Left renal pelvis (tissue), 4 donors: ENCODE measurements at regions not wholly inside any gene's neighbourhood (a gene's known extent, or its start where the extent isn't known, plus 50 kb on each side); places are given as distances from the start of the nearest gene placed in this dataset.
A peak's percentile ranks its signal among the peaks of the same experiment; 100 is the strongest.

Source experiments
- DNase-seq, 4 donors: peaks; one replicate each; pipeline ENCODE4 v3.0.0-alpha.2; 2013; ENCODE audit warnings: low read depth in 4 of 4, low spot score in 3 of 4

DNA sequence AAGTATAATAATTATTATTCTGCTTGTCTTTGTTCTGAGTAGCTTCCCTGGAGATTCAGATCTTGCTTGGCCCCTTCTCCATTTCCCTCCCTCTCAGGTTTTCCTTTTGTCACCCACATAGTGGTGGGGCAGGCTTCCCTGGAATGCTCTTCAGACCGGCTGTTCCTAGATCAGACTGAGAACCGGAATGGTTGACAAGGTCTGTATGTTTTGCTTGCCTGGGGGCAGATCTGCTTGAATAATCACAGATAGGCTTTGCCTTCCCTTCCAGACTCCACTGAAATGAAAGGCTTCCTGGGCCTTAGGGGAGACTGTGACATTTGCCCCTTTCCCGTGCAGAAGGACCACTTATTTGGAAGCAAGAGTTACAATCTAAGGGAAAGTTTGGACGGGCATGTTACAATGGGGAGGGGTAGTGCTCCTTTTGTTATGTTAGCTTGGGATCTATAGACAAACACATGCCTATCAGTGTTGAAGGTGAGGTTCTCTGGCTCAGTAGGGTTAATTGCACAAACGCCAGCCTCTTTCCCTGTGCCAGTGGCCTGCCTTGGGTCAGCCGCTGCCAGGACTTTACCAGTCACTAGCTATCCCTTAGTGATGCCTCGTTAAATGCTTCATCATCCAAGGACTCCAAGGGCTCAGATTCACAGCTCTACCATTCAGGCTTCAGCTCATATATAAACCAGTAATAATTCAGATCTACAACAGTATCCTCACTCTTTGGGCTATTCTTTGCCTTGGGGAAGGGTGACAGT lies 178.6 kb downstream of the SNAPC1 start:
- peak in 1 of 4 donors; percentile 26 for DNase-seq

DNA sequence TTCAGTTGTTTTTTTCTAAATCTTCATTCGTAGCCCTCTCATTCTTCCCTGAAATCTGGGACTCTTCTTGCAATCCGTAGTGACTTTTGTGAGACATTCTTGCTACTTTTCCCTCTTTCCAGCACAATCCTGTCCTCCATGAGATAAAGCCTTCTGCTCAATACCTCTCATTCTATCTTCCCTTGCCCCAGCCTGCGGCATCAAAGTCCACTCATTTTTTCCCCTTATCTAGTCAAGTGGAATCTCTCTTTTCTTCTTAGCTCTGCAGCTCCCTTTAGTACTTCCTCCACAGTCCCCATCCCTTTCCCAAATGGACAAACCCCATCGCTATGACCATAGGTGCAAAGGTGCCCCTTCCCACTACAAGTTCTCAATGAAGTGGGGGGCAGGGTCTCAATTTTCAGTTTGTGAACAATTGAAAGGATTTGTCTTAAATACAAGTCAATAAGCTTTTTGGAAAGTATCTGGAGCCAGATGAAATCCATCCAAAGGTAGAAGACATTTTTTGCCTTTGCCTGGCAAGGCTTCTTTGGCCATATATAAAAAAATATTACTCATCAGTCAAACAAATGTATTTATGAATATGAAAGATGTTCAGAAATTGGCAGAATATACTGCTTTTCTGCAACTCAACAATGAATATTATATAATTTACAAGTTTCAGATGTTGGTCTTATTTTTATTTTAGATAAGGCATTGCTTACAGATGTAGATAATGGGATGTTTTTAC lies 179.4 kb downstream of the SNAPC1 start:
- no peak for DNase-seq

DNA sequence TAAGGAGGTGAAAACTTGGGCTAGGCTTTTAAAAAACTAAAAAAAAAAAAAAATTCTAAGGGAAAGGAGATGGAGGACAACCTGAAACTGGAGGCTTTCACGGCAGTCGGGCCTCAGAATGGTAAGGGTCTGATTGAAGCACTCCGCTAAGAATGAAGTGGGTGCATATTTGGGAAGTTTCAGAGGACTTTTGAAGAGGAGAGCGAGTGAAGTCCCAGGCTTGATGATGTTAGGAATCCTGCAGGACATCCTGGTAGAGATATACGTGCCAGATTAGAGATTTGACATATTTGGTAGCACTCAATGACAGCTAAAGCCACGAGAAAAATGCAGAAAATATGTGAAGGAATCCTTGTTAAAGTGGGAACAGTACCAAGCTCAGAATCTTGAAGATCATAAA lies 186.2 kb downstream of the SNAPC1 start:
- no peak for DNase-seq

DNA sequence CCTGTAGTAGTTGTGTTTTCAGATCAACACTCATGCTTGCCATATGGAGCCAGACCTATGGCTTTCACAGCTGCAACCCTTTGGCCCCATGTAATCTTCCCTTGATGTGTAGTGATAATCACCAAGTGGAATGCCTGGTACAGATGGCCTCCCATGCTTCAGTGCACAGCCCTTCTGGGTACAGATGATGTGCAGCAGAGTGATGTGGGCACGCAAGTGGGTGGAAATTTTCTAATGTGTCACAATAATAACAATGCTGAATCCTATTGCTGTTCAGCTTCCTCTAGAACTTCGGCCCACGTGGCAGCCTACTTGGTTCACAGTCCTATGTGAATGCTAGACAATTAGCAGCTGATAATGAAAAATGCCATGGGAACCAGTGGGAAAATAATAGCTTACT lies 188.1 kb downstream of the SNAPC1 start:
- no peak for DNase-seq

DNA sequence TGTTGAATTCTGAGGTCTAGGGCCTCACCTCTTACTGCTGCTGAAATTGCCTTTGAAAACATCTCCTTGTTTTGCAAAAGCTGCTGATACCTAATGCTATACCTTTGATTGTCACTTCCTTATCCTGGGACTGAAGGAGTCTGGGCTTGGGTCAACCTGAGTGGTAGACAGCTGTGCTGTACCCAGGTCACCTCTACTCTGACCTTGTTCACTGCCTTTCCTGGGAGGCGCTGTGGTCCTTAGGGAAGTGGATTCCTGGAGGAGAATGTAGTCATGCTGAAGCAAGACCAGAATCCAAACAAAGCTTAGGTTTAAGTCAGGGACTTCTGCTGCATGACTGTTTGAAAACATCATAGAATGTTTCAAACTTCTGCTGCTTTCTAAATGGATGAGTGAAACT lies 191.4 kb downstream of the SNAPC1 start:
- DNase-seq = no peak

DNA sequence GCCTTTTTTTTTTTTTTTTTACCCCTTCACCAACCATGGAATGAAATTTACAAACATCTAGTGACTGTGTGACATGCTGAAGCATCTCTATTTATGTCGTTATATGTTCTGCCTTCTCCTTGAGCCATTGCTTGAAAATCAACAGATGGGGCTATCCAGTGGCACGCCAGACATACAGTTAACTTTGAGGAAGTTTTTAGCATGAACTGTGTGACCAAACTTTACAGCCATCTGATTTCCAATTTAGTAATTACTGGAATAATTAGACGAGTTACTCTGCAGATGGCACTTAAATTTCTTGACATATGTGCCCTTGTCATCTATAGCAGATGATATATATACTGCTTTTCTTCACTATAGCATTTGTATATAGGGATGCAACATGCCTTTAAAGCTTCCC lies 192.1 kb downstream of the SNAPC1 start:
- no peak for DNase-seq

DNA sequence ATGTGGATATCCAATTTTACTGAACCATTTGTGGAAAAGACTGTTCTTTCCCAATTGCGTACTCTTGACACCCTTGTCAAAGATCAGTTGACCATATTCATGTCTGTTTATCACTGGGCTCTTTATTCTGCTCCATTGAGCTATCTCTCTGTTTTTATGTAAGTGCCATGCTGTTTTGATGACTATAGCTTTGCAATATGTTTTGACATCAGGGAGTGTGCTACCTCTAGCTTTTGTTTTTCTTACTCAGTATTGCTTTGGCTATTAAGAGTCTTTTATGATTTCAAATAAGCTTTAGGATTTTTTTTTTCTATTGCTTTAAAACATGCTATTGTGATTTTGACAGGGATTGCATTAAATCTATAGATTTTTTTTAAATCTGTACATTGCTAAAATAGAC lies 194.3 kb downstream of the SNAPC1 start:
- DNase-seq = no peak

DNA sequence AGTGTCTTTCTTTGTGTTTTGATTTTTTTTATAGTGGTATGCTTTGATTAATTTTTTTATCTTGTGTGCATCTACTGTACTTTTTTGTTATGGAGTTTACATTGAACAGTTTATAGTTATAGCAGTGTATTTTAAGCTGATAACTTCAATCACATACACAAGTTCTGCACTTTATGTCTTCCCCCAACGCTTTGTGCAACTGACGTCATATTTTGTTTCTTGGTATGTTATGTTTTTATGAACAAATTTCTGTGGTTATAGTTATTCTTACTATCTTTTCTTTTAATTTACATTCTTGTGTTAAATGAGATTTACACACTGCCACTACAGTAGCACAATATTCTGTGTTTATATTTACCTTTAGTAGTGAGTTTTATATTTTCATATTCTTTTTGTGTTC lies 197.1 kb downstream of the SNAPC1 start:
- DNase-seq = no peak

DNA sequence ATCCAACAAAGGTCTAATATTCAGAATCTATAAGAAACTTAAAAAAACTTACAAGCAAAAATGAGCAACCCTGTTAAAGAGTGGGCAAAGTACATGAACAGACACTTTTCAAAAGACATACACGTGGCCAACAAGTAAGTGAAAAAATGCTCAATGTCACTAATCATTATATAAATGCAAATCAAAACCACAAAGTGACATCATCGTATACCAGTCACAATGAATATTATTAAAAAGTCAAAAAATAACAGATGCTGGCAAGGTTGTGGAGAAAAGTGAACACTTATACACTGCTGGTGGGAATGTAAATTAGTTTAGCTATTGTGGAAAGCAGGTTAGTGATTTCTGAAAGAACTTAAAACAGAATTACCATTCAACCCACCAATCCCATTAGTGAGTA lies 199.1 kb downstream of the SNAPC1 start:
- no peak for DNase-seq

DNA sequence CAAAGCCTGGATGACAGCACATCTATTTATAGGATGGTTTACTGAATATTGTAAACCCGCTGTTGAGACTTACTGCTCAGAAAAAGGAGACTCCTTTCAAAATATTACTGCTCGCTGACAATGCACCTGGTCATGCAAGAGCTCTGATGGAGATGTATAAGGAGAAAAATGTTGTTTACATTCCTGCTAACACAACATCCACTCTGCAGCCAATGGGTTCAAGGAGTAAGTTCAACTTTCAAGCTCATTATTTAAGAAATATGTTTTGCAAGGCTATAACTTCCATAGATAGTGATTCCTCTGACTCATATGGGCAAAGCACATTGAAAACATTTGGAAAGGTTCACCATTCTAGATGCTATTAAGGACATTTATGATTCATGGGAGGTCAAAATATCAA lies 201.7 kb downstream of the SNAPC1 start:
- DNase-seq = no peak

DNA sequence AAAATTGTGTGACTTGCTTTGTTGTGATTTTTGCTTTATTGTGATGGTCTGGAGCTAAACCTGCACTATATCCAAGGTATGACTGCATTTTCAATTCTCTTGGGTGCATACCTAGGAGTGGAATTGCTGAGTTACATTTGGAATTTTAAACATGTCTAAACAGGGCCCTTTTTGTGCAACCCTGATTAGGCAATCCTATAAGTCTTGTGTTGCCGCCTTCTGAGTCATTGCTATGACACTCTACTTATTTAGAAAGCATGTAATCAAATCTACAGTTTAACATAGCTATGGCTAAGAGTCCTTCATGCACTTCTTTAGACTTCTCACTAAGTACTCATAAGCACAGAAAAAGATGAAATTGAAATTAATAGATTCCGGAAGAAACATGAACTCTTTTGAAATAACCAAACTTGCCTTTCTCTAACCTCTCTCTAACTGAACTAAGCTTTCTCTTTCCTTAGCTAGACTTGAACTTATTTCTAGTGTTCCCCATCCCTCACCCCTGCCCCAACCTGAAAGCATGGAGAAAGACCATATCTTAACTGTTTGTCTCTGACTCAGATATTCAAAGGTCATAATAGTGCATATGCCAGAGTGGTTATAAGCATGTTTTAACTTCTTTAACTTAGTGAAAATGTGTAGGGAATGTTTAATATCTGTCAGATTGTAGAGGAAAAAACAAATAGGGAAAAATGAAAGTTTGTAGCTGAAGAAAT lies 203.0 kb downstream of the SNAPC1 start:
- no peak for DNase-seq

DNA sequence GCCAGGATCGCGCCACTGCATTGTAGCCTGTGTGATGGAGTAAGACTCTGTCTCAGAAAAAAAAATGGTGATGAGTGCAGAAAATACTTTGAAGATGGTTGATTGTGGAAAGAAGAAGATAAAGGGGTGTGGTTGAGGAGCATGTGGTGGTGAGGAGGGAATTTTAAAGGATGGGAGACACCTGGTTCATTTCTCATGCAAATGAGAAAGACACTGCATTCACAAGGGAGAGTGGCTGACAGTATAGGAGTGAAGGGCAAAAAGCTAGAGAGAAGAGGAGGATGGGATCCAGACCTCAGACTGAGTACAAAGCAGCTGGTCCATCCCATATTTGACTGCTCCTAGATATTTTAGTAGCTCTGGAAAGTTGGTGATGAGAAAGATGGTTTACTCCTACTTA lies 206.0 kb downstream of the SNAPC1 start:
- no peak for DNase-seq

DNA sequence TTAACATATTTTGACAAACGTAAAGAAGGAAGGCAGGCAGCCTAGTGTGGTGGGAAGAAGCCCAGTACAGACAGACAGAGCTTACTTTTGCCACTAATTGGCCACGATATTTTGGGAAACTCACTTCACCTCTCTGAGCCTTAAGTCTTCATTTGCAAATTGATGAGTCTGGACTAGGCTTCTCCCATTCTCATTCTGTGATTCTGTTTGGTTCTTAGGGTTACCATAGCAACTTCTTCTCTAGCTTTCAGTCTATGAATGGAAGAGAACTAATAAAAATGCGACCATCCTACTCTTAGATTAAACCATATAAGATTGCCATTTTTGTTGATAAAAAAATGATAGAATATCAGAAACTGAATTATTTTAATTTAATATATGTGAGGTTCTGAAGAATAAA lies 210.5 kb downstream of the SNAPC1 start:
- no peak for DNase-seq

DNA sequence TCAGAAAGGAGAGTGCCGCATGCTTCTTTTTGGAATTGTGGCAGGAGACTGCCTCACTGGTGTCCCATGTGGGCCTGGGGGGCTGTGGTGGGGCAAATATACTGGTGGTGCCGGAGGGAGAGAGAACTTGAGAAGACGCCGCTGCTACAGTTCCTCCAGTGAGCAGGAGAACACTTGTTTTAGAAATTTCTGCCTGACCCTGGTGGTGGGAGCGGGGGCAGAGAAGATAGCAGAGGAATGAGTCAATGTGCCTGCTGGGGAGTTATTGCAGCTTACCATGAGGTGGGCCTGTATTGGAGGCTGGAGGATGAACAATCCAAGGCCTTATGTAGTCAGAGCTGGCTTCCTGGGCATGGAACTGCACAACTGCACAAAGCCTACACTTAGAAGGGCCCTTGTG lies 211.8 kb downstream of the SNAPC1 start:
- DNase-seq = no peak

DNA sequence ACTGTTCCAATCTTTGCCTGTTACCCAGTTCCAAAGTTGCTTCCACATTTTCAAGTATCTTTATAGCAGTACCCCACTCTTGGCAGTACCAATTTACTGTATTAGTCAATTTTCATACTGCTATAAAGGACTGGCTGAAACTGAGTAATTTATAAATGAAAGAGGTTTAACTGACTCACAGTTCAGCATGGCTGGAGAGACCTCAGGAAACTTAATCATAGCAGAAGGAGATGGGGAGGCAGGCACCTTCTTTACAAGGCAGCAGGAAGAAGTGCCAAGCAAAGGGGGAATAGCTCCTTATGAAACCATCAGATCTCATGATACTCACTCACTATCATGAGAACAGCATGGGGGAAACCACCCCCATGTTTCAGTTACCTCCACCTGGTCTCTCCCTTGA lies 215.0 kb downstream of the SNAPC1 start:
- DNase-seq = no peak

DNA sequence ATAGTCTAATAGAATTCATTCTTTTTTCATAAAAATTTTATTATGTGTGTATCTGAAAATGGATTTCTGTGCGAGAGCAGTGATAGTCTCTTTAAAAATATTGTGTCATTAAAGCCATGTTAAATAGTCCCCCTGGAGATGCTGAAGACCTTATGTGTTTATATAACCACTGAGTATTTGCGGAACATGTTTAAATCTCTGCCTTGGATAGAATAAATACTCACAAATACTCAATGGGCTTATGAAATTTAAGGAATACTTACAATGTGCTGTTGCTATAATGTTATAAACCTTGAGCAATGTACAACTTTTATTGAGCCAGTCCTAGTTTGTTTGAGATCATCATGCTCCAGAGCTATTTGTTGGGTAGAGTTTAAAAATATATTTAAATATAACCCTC lies 226.0 kb downstream of the SNAPC1 start:
- DNase-seq = no peak

DNA sequence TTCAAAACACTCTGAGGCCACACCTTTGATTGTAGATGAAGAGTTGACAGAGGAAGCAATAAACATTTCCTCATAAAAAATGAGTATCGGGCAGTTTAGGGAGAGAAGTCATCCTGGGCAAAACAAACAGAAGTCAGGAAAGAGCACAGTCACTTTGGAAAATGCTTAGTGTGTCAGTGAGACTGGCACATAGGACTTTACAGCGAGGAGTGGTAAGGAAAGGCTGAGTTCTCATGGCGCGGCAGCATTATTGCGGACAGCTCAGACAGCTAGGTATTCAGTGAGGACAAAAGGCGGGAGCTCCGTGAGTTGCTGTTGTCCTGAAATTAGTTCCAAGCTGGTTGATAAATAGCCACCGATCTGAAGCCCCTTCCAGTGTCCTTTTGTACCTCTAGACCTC lies 229.9 kb downstream of the SNAPC1 start:
- DNase-seq = no peak

DNA sequence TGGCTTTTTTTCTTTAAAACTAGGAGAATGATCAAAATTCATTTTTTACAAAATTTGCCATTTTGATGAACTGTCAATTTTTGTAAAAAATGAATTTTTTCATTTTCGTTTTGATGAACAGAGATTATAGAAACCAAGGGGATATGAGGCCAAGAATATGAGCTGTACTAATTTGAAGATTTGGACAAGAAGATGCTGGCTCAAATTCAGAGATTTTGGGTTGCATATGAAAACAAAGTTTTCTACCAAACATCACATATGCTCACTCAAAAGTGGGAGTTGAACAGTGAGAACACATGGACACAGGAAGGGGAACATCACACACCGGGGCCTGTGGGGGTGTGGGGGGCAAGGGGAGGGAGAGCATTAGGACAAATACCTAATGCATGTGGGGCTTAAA lies 230.7 kb downstream of the SNAPC1 start:
- DNase-seq = no peak

DNA sequence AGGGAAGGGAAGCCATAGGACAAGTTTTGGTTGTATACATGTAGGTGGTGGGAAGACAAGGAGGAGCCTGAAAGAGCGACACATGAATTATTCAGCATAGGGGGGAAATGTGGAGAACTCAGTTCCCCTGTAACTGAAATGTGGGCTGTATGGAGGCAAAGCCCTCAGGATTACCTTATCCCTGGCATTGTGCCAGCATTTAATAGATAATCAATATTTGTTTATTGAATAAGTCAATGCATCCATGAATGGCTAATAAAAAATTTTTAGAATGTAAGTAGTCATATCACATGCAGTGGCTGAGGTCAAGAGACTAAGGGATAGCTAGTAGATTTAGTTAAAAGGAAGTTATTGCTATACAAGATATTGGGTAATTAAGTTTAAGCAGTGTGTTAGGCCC lies 232.4 kb downstream of the SNAPC1 start:
- DNase-seq = no peak

DNA sequence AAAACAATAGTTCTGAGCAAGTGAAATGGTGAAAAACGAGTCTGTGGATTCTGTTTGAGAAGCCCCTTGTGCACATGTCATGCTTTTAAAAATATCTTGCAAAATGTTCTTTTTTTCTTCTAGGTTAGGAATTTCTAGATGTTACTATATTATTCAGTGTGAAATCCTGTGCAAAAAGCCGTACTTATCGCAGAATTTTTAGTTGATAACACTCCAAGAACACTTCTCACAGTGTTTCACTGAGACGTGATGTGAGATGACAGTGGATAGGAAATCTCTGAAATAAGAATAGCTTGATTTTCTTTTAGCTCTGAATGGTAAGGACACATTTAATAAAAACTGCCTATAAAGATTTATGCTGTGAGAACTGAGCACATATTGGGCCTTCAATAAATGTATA lies 234.5 kb downstream of the SNAPC1 start:
- no peak for DNase-seq

DNA sequence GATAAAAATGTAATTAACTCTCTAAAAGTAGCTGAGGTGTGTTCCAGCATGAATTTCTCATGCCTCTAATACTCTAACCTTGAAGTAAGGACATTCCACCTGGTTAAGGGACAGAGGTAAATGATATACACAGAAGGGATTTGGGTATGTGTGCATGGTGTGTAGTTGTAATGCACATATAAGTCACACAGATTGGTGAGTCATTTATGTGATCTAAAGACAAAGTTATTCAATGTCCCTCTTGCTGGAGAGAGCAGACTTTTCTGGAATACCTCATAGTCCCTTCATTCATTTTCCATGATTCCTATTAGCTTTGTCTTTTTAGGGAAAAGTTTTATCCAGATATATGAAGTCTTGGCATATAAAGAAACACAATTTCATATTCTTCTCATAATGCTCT lies 234.9 kb downstream of the SNAPC1 start:
- no peak for DNase-seq

DNA sequence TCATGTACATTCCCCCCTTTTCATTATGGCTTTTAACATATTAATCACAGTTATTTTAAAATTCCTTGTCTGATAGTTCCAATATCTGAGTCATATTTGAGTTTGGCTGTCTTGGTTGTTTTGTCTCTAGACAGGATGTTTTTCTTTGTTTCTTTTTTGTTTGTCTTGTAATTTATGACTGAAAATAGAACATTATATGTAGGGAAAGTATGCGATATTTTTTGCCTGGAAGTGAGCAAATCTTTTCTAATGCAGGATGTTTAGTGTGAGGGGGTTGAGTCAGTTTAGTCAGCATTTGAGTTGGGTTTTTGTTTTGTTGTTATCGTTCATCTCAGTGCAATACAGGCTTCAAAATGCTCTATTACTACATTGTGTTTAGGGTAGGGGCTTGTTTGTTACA lies 239.7 kb downstream of the SNAPC1 start:
- no peak for DNase-seq
